Esophagus squamous epithelium (tissue), 5 donors: ENCODE measurements at regions not wholly inside any gene's neighbourhood (a gene's known extent, or its start where the extent isn't known, plus 50 kb on each side); places are given as distances from the start of the nearest gene placed in this dataset.

Source experiments
- DNase-seq: peaks from one replicate; lab custom pipeline; 2025; lab: John Stamatoyannopoulos, UW
- H3K27ac ChIP-seq, 4 donors: fragments of 200-600 bp; sonication (generic); one replicate each; pipeline ENCODE4 v1.5.1; 2016 to 2019; ENCODE audit warnings: mild to moderate bottlenecking in 1 of 4
- H3K27me3 ChIP-seq, 4 donors: fragments of 200-600 bp; sonication (generic); 1 replicate in 3 of 4; 2 replicates in 1 of 4; pipeline versions ENCODE4 v1.5.1 to v1.6.0; 2017 to 2021; ENCODE audit warnings: antibody characterized with exemption in 1 of 4
- H3K36me3 ChIP-seq, 3 donors: fragments of 200-600 bp; sonication (generic); one replicate each; pipeline ENCODE4 v1.5.1; 2016 to 2019
- H3K4me1 ChIP-seq, 3 donors: fragments of 200-600 bp; sonication (generic); one replicate each; pipeline ENCODE4 v1.5.1; 2017 to 2019
- H3K4me3 ChIP-seq, 4 donors: fragments of 200-600 bp; sonication (generic); 1 replicate in 3 of 4; 2 replicates in 1 of 4; pipeline ENCODE4 v1.5.1; 2016 to 2019; ENCODE audit warnings: mild to moderate bottlenecking in 2 of 4, moderate library complexity in 1 of 4
- H3K9me3 ChIP-seq, 3 donors: fragments of 200-600 bp; sonication (generic); one replicate each; pipeline ENCODE4 v1.5.1; 2016 to 2019
- POLR2A ChIP-seq, 4 donors: fragments of 450-650 bp; IDR thresholded peaks; one replicate each; pipeline ENCODE4 v1.6.1; 2017; ENCODE audit warnings: antibody characterized with exemption in 4 of 4, mild to moderate bottlenecking in 4 of 4, moderate library complexity in 3 of 4
- WGBS, 2 donors: methylation state at CpG; one replicate each; pipeline ENCODE4 v1.1.5; 2018; 5-methylcytosine and 5-hydroxymethylcytosine counted together
- intact Hi-C: fragments of 100-400 bp; cut with DNase I; formaldehyde crosslinking; loops from one replicate; pipeline ENCODE4 v1.15.0; 2022
- TF ChIP-seq, protein P1 (sequence below), 6 experiments: fragments of 450-650 bp in 4 of 6; fragments of 200-600 bp in 2 of 6; sonication (generic) in 2 of 6; IDR thresholded peaks; one replicate each; pipeline ENCODE4 v1.5.1; 2016 to 2019; ENCODE audit warnings: antibody characterized with exemption in 6 of 6, mild to moderate bottlenecking in 4 of 6, moderate library complexity in 4 of 6
- donor health status: DM: yes; HTN: yes; CAD: no.

DNA sequence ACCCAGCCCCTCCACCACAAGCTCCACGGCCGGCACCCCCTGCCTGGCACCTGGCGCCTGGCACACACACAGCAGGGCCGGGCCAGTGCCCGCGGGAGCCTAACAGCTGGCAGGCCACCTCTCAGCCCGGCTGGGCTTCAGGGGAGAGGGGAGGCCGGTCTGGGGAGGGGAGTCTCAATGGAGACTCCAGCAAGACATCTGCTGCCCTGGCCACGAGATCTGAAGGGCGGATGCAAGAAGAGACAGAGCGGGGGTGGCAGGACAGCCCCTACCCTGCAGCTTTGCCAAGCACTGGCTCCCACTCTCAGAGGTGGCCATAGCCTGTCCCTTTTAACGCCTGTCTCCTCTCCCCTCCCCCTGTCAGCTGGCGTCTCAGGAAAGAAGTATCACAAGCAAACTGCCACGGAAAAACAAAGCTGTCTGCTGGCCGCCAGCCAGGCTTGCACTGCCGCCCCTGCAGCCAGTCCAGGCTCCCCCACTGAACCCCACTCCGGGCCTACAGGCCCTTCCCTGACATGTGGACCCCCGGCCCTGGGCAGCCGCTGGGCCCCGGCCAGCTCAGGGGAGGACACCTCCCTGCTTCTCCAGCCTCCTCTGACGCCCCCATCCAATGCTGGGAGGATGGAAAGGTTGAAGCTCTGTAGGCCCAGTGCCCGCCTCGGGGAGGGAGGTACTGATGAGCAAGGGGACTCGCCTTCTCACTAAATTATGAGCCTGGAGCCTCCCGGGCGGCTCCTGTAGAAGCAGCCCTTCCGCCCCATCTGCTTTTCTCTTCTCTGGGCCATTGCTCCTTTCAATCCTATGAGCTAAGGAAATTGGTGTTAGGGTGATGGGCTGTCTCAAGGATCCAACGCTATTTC lies 178.4 kb downstream of the ARHGAP12 start:
- TF ChIP-seq, protein P1, sequence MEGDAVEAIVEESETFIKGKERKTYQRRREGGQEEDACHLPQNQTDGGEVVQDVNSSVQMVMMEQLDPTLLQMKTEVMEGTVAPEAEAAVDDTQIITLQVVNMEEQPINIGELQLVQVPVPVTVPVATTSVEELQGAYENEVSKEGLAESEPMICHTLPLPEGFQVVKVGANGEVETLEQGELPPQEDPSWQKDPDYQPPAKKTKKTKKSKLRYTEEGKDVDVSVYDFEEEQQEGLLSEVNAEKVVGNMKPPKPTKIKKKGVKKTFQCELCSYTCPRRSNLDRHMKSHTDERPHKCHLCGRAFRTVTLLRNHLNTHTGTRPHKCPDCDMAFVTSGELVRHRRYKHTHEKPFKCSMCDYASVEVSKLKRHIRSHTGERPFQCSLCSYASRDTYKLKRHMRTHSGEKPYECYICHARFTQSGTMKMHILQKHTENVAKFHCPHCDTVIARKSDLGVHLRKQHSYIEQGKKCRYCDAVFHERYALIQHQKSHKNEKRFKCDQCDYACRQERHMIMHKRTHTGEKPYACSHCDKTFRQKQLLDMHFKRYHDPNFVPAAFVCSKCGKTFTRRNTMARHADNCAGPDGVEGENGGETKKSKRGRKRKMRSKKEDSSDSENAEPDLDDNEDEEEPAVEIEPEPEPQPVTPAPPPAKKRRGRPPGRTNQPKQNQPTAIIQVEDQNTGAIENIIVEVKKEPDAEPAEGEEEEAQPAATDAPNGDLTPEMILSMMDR (IDR thresholded peaks at IDR 0.05): no peak
- no peak for TF ChIP-seq POLR2A (IDR thresholded peaks at IDR 0.05)
- H3K27me3 ChIP-seq: no peaks in the 10 kb centered on the region
- no peak for DNase-seq
- intact Hi-C loops: no loop called here
- H3K4me3 ChIP-seq: no peak overlapping the region
- no peaks in the 10 kb centered on the region for H3K36me3 ChIP-seq
- peaks cover 8 to 34% (median 12%) of the 10 kb centered on the region in 3 donors for H3K4me1 ChIP-seq
- WGBS, 2 donors: 30 to 50% methylated on average over 2 of the region's 28 CpGs
- peak overlapping the region; percentile 14 to 59 (median 24) for H3K27ac ChIP-seq
- no peaks in the 10 kb centered on the region for H3K9me3 ChIP-seq

DNA sequence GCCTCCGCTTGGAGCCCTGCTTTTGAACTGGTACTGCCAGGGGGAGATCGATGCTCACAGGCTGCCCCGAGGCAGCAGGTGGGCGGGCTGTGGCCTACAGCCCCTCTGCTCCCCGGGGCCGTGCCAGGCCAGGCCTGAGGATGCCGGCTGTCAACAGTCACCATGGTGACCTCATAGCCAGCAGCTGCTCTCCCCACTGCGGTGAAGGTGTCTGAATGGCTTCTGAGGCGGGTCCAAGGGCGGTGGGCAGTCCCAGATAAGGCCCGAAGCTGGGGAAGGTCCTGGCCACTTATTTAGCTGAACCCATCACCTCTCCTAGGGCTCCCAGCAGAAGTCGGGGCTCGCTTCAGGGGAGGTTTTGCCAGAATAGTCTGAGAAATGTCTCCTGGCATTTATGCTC lies 179.3 kb downstream of the ARHGAP12 start:
- no peak overlapping the region for H3K4me3 ChIP-seq
- intact Hi-C loops: no loop called here
- no peaks in the 10 kb centered on the region for H3K27me3 ChIP-seq
- no peak overlapping the region for H3K27ac ChIP-seq
- peaks cover 8 to 34% (median 12%) of the 10 kb centered on the region in 3 donors for H3K4me1 ChIP-seq
- H3K36me3 ChIP-seq: no peaks in the 10 kb centered on the region
- TF ChIP-seq, protein P1 (IDR thresholded peaks at IDR 0.05): no peak
- TF ChIP-seq POLR2A (IDR thresholded peaks at IDR 0.05): no peak
- no peaks in the 10 kb centered on the region for H3K9me3 ChIP-seq
- 85 to 86% methylated on average over 4 to 5 of the region's 13 CpGs for WGBS, 2 donors
- no peak for DNase-seq

DNA sequence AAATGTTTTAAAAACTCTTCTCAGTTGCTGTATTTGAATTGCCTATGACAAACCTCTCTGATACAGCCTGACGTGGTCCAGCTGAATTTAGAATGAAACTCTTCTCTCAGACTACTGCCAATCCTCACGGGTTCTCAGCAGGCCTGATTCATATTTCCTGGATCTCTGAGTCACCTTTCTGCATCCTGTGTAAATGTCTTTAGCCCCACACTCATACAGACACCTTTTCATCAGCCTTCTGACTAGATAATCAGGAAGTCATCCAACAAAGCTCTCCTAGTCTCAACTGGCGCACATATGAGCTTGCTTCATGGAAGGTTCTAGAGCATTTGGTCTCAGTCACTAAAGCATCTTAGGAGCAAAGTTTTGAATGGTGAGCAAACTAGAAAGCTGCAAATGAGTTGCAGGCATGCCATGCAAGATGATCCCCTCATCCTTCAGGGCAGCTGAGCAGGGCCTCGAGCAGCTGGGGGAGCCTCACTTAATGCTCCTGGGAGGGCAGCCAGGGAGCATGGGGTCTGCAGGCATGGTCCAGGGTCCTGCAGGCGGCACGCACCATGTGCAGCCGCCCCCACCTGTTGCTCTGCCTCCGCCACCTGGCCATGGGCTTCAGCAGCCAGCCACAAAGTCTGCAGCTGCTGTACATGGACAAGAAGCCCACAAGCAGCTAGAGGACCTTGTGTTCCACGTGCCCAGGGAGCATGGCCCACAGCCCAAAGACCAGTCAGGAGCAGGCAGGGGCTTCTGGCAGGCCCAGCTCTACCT lies 182.8 kb downstream of the ARHGAP12 start:
- Histone ChIP-seq H3K4me3 (no peak overlapping the region), H3K36me3 (no peaks in the 10 kb centered on the region), H3K4me1 (peaks cover 8 to 24% (median 12%) of the 10 kb centered on the region in 3 donors), H3K27ac (peak overlapping the region in 1 of 4 donors; percentile 51), H3K9me3 (no peaks in the 10 kb centered on the region), H3K27me3 (no peaks in the 10 kb centered on the region)
- no peak for DNase-seq
- no peak for TF ChIP-seq POLR2A (IDR thresholded peaks at IDR 0.05)
- TF ChIP-seq, protein P1 (IDR thresholded peaks at IDR 0.05): no peak
- intact Hi-C loops: no loop called here
- WGBS, 2 donors: 29 to 38% methylated on average over 3 of the region's 9 CpGs

DNA sequence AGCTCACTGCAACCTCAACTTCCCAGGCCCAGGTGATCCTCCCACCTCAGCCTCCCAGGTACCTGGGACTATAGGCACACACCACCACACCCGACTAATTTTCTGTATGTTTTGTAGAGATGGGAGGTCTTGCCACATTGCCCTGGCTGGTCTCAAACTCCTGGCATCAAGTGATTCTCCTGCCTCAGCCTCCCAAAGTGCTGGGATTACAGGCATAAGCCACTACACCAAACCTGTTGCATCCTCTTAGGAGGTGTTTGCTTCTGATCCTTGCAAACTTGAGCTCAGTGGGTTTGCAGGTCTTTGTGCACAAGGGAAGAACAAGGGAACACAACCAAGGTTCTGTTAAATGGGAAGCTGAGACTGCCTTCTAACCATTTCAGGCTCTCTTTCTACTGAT lies 184.6 kb downstream of the ARHGAP12 start:
- TF ChIP-seq, protein P1 (IDR thresholded peaks at IDR 0.05): no peak
- no peak for TF ChIP-seq POLR2A (IDR thresholded peaks at IDR 0.05)
- no peaks in the 10 kb centered on the region for H3K27me3 ChIP-seq
- WGBS, 2 donors: 85 to 100% methylated on average over 1 of the region's 1 CpG
- no peaks in the 10 kb centered on the region for H3K36me3 ChIP-seq
- no peak overlapping the region for H3K4me3 ChIP-seq
- no peak overlapping the region for H3K27ac ChIP-seq
- H3K4me1 ChIP-seq: peaks cover 0 to 7% (median 0%) of the 10 kb centered on the region in 3 donors
- intact Hi-C loops: no loop called here
- H3K9me3 ChIP-seq: no peaks in the 10 kb centered on the region
- DNase-seq: no peak

DNA sequence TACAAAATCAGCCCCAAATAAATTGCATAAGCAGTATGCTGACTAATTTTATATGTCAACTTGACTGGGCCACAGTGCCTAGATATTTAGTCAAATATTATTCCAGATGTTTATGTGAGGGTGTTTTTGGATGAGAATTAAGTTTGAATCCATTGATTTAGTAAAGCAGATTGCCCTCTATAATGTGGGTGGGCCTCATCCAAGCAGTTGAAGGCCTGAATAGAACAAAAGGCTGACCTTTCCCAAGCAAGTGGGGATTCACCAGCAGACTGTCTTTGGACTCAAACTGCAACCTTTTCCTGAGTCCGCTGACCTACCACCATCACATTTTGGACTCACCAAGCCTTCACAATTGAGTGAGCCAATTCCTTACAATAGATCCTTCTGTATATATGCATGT lies 186.4 kb downstream of the ARHGAP12 start:
- H3K36me3 ChIP-seq: no peaks in the 10 kb centered on the region
- intact Hi-C loops: no loop called here
- no peak for DNase-seq
- H3K27ac ChIP-seq: no peak overlapping the region
- WGBS, 2 donors: 100% methylated on average over 1 of the region's 1 CpG
- H3K27me3 ChIP-seq: no peaks in the 10 kb centered on the region
- no peaks in the 10 kb centered on the region for H3K9me3 ChIP-seq
- H3K4me3 ChIP-seq: no peak overlapping the region
- TF ChIP-seq POLR2A (IDR thresholded peaks at IDR 0.05): no peak
- TF ChIP-seq, protein P1 (IDR thresholded peaks at IDR 0.05): no peak
- H3K4me1 ChIP-seq: peaks cover 0 to 7% (median 0%) of the 10 kb centered on the region in 3 donors
